ENCODE measurements at regions not wholly inside any gene's neighbourhood (a gene's known extent, or its start where the extent isn't known, plus 50 kb on each side); places are given as distances from the start of the nearest gene placed in this dataset.

DNA sequence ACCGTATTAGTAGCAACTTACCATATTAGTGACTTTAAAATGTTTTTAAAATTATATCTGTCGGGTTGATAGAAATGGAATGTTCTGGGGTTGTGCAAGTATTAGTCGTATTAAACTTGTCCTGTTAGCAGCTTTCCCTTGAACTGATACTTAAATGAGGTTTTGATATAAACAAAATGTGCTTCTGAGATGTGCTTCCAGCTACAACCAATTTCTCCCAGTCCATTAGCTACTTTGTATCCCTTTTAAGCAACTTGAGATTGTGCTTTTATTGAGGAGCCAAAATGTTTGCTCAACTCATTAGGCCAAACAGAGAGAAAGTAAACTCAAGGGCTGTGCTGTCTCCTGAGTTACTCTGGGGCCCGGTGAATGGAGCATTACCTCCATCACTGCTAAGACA, 255.0 kb upstream of the RBFOX1 start:
- no peak for TF ChIP-seq CTCF (IDR thresholded peaks at IDR 0.05; ENCODE audit: poor library complexity, severe bottlenecking)
- Histone ChIP-seq H3K36me3 (ENCODE audit: low read depth) (no peaks in the 10 kb centered on the region), H3K27ac (ENCODE audit: poor library complexity, severe bottlenecking) (no peak overlapping the region), H3K4me3 (ENCODE audit: severe bottlenecking) (no peak overlapping the region), H3K4me1 (ENCODE audit: insufficient read depth, poor library complexity, severe bottlenecking) (no peaks in the 10 kb centered on the region), H3K9me3 (ENCODE audit: severe bottlenecking) (no peaks in the 10 kb centered on the region), H3K27me3 (ENCODE audit: insufficient read depth, poor library complexity, severe bottlenecking) (no peaks in the 10 kb centered on the region)
- ATAC-seq (ENCODE audit: low read depth), result no peak
- no peak for DNase-seq (ENCODE audit: low spot score)

- no peak for TF ChIP-seq CTCF (IDR thresholded peaks at IDR 0.05; ENCODE audit: poor library complexity, severe bottlenecking)
- no peaks in the 10 kb centered on the region for H3K36me3 ChIP-seq (ENCODE audit: low read depth)
- ATAC-seq (ENCODE audit: low read depth) (no peak), DNase-seq (ENCODE audit: low spot score) (no peak)
- no peak overlapping the region for H3K4me3 ChIP-seq (ENCODE audit: severe bottlenecking)
- H3K27me3 ChIP-seq (ENCODE audit: insufficient read depth, poor library complexity, severe bottlenecking), result no peaks in the 10 kb centered on the region
- no peaks in the 10 kb centered on the region for H3K4me1 ChIP-seq (ENCODE audit: insufficient read depth, poor library complexity, severe bottlenecking)
- H3K27ac ChIP-seq (ENCODE audit: poor library complexity, severe bottlenecking), result no peak overlapping the region
- no peaks in the 10 kb centered on the region for H3K9me3 ChIP-seq (ENCODE audit: severe bottlenecking)
Measured at GRCh38 chr16:7074715-7075114, 257.9 kb upstream of the RBFOX1 start.

DNA sequence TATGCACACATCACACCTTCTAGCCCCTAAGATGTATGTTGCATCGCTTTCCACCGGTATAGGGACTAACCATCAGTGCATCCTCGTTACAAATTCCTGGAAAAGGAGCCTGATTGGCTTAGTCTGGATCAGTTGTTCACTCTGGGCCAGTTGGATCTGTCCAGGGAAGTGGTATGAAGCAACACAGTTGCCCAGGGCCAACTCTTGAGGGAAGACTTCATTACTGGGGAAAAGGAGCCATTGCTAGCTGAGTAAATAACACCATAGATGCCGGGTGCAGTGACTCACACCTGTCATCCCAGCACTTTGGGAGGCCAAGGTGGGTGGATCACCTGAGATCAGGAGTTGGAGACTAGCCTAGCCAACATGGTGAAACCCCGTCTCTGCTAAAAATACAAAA, 275.2 kb upstream of the RBFOX1 start:
- DNase-seq (ENCODE audit: low spot score), result no peak
- TF ChIP-seq CTCF (IDR thresholded peaks at IDR 0.05; ENCODE audit: poor library complexity, severe bottlenecking), result no peak
- no peaks in the 10 kb centered on the region for H3K4me1 ChIP-seq (ENCODE audit: insufficient read depth, poor library complexity, severe bottlenecking)
- H3K36me3 ChIP-seq (ENCODE audit: low read depth), result no peaks in the 10 kb centered on the region
- H3K27me3 ChIP-seq (ENCODE audit: insufficient read depth, poor library complexity, severe bottlenecking), result no peaks in the 10 kb centered on the region
- no peak overlapping the region for H3K27ac ChIP-seq (ENCODE audit: poor library complexity, severe bottlenecking)
- no peak for ATAC-seq (ENCODE audit: low read depth)
- no peak overlapping the region for H3K4me3 ChIP-seq (ENCODE audit: severe bottlenecking)
- H3K9me3 ChIP-seq (ENCODE audit: severe bottlenecking), result no peaks in the 10 kb centered on the region

GRCh38 chr16:7055443-7055842, 277.2 kb upstream of the RBFOX1 start:
- H3K9me3 ChIP-seq (ENCODE audit: severe bottlenecking), result no peaks in the 10 kb centered on the region
- no peaks in the 10 kb centered on the region for H3K4me1 ChIP-seq (ENCODE audit: insufficient read depth, poor library complexity, severe bottlenecking)
- H3K27ac ChIP-seq (ENCODE audit: poor library complexity, severe bottlenecking), result no peak overlapping the region
- no peak for TF ChIP-seq CTCF (IDR thresholded peaks at IDR 0.05; ENCODE audit: poor library complexity, severe bottlenecking)
- ATAC-seq (ENCODE audit: low read depth), result no peak
- no peak overlapping the region for H3K4me3 ChIP-seq (ENCODE audit: severe bottlenecking)
- no peak for DNase-seq (ENCODE audit: low spot score)
- H3K36me3 ChIP-seq (ENCODE audit: low read depth), result no peaks in the 10 kb centered on the region
- no peaks in the 10 kb centered on the region for H3K27me3 ChIP-seq (ENCODE audit: insufficient read depth, poor library complexity, severe bottlenecking)

DNA sequence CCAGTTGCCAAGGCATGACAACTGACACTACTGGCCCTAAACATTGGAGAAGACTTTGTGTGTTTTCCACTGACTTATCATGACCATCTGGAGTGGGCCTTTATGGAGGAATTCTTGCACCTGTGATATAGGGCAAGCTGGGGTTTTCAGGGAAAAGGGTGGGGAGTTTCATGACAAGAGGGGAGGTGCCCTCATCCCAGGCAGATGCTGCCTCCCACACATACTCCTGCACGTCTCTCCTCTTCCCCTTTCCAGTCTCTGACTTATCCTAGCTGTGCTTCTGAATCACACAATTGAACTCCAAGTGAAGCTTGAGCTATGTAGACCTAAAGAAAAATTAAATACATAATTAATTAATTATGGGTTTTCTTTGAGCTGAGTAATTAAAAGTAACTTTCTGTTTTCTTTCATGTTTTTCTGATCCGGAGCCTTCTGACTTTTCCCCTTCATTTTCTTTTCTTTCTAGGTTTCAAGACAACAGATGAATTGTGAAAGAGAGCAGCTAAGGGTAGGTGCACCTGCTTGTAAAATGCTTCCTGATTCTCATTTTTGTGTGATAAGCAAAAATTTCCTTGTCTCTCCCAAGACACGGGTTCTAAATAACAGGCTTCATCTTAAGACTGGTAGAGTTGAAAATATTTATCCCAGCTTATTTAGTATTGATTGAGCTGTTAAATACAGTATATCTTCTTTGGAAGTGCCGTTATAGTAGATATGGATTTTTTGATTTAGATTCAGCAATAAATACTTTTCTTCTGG, 280.9 kb upstream of the RBFOX1 start:
- H3K27ac ChIP-seq (ENCODE audit: poor library complexity, severe bottlenecking), result no peak overlapping the region
- H3K27me3 ChIP-seq (ENCODE audit: insufficient read depth, poor library complexity, severe bottlenecking), result no peaks in the 10 kb centered on the region
- no peaks in the 10 kb centered on the region for H3K9me3 ChIP-seq (ENCODE audit: severe bottlenecking)
- no peak overlapping the region for H3K4me3 ChIP-seq (ENCODE audit: severe bottlenecking)
- DNase-seq (ENCODE audit: low spot score) (no peak), ATAC-seq (ENCODE audit: low read depth) (no peak)
- H3K4me1 ChIP-seq (ENCODE audit: insufficient read depth, poor library complexity, severe bottlenecking), result no peaks in the 10 kb centered on the region
- TF ChIP-seq CTCF (IDR thresholded peaks at IDR 0.05; ENCODE audit: poor library complexity, severe bottlenecking), result no peak
- H3K36me3 ChIP-seq (ENCODE audit: low read depth), result no peaks in the 10 kb centered on the region
